NCI-H226 (cell line): ENCODE measurements at regions not wholly inside any gene's neighbourhood (a gene's known extent, or its start where the extent isn't known, plus 50 kb on each side); places are given as distances from the start of the nearest gene placed in this dataset.

Experiments
- DNase-seq: peaks from one replicate; pipeline ENCODE4 v3.0.0-alpha.2; 2015

DNA sequence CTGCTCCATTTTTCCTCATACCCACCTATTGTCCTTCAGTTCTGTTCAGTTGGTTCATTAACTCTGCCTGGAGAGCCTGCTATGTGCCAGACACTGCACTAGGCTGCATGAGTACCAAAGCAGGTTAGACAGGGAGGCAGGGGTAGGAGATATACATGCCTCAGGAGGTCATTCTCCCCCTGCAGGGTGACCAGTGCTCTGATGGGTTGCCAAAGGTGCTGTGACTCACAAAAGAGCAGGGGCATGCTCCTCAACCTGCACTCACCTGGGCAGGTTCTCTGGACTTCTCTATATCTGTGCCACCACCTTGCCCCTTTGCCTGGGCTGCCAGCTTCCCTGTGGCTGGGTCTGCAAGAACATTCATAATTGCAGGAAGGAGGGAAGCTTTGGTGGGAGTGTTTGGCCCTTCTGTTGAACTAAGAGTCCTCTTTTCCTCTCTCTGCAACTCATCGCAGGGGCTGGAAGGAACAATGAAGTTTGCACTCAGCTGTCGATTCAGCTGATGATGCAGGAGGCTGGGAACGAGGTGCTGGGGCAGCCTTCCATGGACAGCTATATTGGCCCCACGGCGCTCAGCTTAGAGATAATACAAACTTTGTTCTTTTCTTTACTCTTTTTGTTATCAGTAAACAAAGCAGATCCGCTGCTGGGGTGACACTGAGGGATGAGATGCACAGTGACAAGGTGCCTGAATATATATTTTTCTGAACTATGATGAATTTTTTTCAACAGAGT lies 356.4 kb upstream of the PLXNA2 start:
- no peak for DNase-seq

DNA sequence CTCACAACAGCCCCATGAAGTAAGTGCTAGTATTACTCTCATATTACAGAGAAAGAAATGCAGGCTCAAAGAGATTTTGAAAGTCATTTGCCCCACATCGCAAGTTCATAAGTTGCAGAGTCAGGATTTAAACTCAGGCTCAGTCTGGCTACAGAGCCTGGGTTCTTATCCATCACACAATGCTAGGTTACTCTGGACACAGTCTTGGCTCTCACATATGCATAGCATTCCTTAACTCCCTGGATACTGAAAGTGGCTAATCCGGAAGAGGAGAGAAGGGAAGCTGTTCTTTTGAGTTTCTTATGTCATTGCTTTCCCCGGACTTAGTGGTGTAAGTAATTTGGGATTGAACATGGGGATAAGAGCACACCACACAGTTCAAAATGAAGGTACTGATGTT lies 357.4 kb upstream of the PLXNA2 start:
- no peak for DNase-seq

DNA sequence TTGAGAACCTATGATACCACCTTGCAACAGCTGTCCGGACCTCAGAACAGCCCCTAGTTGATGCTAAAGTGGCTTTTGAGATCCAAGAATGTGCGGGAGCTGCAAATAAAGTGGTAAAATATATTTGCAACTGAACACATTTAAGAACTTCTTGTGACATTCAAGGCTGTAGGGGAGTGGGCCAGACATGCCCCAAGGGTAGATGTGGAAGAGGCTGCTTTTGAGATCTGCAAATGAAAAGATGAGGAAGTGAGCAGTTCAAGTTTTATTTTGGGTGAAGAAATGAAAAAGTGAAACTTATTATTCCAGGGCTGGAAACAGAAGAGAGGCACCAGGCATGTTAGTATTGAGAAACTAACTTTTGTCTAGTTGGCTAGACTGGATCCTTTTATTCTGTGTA lies 359.5 kb upstream of the PLXNA2 start:
- DNase-seq: no peak

DNA sequence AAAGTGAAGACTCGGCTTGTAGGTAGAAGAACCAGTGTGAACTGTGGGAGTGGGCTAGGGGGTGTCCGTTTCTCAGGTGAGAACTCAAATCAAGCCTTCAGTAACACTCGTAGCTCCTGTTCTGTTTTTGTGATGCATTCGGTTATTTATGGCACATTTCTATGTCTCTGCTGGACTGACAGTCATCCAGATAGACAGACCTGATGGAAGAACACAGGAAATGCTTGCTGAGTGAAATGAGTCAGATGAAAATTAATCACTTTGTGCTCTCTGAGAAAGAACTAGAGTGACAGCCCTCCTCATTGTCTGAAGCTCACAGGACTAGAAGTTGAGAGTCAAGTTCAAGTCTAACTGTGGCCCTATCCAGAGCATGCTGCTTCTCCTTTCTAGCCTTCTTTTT lies 360.1 kb upstream of the PLXNA2 start:
- no peak for DNase-seq

DNA sequence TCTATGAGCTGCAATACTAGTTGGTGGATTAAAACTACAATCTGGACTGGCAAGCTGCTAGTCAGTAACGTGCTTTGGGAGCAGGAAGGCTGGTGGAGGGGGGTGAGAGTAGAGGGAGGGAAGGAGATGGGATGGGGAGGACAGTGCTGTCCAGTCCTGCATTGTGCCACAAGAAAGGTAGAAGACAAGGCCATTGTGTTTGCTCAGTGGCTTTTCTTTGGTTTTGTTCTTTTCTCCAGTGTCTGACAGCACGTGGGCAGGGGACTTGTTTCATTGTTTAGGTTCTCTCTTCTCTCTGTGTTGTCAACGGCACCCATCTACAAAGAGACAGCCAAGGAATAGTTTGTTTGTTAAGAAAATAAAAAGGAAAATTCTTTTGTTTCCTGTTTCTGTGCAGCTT lies 362.8 kb upstream of the PLXNA2 start:
- no peak for DNase-seq

DNA sequence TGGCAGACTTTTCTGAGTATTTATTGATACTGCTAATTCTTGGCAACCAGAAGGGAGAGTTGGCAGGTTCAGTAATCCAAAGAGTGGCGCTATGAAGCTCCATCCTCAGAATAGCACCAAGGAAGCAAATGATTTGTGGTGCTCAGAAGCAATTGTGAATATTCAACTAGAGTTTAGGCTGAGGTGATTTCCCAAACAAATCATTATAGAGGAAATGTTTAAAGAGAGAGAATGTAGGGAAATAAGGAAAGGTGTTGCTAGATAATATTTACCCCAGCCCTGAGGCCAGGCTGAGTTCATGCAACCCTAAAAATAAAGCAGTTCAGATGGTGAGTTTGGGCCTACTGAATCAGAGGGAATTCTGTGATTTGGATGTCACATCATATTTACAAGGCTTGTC lies 363.4 kb upstream of the PLXNA2 start:
- no peak for DNase-seq

DNA sequence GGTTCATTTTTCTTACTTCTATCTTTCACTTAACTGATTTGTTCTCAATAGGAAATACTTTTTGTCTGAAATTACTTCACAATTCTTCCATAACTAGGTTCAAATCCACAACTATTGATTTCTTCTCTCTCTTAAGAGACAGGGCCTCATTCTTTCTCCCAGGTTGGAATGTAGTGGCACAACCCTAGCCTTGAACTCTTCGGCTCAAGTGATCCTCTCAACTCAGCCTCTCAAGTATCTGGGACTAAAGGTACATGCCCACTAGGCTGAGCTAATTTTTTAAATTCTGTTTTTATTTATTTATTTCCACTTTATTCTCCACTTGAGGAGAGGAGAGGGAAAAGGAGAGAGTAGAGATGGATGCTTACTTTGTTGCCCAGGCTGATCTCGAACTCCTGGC lies 370.4 kb upstream of the PLXNA2 start:
- no peak for DNase-seq

DNA sequence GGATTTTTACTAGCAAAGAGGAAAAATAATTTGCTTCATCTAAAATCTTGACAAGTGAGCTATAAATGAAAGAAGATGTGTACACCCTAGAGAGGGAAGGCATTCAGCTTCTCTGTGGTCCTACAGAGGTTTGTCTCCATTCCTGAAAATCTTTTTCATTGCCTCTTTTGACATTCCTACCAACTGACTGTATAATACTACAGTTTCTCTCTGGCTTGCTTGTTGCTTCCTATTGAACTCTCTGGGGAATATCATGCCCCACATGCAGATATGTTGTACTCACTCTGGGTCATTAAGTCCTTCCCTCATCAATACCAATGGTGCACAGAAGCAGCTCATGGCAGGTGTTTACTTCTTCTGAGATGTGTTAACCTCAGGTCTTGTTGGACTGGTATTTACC lies 371.2 kb upstream of the PLXNA2 start:
- no peak for DNase-seq

DNA sequence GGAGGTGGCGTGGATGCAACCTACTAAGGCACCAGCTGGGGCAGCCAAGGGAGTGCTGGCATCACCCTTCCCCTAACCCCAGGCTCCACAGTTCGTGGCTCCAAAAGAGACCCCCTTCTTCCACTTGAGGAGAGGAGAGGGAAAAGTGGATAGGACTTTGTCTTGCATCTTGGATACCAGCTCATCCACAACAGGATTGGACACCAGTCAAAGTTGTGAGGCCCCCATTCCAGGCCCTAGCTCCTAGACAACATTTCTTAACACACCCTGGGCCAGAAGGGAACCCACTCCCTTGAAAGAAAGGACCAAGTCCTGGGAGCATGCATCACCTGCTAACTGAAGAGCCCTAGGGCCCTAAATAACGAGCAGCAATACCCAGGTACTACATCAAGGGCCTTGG lies 372.6 kb upstream of the PLXNA2 start:
- no peak for DNase-seq

DNA sequence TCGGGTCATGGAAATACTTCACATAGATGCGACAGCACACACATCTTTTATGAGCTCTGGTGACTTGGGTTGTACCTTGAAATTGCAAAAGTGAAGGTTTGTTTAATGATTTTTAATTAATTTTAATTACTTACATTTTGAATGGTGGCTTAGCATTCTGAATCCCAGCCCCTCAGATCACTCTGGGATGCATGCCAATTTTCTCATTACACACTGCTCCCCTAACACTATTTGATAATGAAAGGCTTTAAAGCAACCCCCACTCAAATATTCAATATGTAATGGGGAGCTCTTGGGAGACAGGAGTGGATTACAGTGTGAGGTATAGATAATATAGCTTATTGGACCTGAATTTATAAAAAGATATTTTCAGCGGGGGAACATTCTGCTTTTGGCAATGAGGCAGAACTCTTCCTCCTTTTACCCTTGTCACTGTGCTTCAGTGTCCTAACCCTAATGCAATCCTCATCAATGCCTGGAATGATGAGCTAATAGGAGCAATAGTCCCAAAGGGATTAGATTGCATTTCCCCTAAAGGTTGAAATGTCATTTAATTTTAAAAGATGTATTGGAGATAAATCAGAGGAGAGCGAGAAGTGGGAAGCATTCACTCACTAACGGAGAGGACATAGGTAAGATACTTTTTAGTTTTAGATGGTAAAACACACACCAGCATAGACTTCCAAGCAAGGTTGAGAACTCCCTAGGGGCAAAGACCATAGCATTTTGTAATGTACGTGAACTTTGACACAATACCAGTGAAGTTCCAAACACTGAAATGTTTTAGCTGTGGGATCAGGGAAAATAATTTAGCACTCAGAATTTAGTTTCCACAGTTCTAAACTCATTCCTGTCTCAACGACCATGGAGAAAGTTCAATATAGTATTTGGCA lies 384.1 kb upstream of the PLXNA2 start:
- no peak for DNase-seq

DNA sequence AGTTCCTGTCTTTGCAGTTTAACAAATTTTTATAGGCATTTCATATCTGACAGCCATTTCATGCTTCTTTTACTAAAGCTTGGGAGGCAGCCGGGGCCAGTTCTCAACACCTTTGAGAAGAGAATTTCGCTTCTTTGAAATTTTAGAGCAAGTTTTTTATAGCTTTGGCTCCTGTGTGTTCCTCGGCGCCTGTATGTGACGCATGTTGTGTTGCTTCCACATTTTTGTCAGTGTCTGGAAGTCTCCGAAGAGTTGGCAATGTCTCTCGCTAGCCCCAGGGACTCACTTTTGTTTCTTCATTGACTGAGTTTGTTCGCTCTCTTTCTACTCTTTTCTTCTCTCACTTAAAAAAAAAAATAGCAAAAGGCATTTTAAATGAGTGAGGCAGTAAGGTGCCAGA lies 386.9 kb upstream of the PLXNA2 start:
- DNase-seq: no peak

DNA sequence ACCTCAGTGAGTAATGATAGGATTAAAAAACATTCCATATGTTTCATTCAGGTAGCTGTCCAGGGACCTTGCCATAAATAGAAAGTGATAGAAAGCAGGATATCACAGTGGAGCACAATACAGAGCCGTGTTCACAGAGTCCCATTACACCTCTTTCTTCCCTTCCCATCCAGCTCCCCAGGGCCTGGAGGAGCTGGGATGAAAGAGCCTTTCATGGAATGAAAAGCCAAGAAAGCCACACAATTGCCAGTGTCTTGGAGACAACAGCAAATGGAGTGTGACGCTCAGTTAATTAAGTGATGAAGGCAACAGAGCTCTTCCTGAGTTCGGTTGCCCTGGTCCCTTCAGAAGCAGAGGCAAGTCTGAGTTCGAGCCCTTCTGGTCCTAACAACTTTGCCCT lies 387.3 kb upstream of the PLXNA2 start:
- no peak for DNase-seq

DNA sequence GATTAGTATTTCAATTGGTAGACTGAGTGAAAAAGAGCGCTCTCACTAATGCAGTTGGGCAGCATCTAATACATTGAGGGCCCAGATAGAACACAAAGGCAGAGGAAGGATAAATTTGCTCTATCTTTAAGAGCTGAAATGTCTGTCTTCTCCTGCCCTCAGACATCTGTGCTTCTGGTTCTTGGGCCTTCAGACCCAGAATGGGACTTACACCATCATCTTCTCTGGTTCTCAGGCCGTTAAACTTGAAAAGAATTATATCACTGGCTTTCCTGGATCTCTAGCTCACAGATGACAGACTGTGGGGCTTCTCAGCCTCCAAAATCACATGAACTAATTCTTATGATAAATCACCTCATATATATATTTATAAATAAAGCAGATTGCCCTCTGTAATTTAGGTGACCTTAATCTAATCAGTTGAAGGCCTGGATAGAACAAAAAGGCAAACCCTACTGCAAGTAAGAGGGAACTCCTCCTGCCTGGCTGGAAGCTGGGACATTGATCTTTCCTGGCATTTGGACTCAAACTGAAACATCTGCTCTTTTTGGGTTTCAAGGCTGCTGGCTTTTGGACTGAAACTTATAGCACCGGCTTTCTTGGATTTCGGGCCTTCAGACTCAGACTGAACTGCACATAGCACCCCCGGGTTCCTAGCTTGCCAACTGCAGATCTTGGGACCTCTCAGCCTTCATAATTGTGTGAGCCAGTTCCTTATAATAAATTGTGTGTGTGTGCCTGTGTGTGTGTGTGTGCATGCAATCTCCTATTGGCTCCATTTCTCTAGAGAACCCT lies 390.4 kb upstream of the PLXNA2 start:
- DNase-seq: no peak

DNA sequence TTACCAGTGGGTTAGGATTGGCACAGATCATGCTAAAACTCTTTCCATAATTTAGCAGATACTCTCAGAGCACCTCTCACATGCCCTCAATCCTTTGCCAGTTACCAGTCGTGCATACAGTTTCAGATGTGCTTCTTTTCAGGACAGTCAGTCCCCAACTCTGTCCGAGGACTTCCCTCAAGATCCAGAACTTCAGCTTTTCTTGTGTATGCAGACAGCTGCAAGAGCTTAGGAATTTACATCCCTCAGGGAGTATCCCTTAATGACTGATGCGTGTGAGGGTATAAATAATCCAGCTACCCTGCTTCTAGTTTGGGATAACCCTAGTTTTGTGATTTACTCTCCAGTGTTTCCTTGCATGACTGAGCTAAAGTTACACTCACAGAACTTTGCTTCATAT lies 393.0 kb upstream of the PLXNA2 start:
- no peak for DNase-seq

DNA sequence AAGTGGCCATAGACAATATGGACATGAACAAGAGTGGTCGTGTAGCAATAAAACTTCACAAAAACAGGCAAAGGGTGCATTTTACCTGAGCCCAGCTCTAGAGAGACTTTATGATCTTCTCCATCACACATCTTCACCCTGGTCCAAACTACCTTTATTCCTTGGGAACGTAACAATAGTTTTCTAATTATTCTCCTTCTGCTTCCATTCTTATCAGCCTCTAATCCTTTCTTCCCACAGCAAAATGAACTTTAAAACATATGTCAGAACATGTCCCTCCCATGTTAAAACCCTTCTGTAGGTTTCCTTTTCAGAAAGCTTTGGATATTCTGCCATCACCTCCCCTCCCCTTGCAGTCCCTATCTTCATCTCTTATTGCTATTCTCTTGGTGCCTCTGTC lies 395.2 kb upstream of the PLXNA2 start:
- DNase-seq: no peak

DNA sequence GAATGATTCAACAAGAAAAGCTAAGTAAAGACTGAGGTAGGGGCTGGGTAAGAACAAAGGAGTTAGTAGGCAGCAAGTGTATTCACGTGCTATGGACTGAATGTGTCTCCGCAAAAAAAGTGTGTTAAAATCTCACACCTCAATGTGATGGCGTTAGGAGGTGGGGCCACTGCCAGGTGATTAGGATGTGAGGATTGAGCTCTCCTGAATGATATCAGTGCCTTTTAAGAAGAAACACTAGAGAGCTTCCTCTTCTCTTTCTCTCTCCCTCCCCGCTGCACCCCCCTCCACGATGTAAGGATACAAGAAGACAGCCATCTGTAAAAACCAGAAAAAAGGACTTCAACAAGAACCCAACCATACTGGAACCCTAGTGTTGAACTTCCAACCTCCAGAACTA lies 396.1 kb upstream of the PLXNA2 start:
- no peak for DNase-seq

DNA sequence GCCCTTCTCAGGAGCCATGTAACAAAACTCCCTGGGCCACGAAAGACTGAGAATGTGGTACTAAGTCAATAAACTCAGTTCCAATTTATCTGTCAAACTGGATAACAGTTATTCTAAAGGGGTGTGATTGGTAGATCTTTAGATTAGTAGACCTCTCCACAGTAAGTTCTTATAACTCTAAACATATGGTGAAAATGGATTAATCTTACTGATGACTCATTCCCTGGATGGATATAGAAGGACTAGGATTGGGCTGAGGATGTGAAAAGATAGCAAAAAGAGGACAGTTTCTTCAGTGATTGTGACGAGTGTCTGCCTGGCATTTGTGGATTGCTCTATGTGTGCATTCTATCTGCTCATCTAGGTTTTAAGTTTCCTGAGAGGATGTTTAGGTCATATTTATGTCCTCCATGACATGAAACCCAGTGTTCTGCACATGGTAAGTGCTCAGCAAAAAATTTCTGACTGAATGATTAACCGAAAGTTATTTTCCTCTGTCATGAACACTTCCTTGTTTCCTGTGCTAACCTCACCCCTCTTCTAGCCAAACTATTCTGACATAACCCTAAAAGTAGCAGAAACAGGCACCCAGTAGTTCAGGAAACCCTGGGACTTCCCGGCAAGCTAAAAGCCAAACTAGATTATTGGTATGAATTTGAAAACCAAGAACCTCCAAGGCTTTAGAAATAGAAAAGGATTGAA lies 397.5 kb upstream of the PLXNA2 start:
- DNase-seq: no peak

DNA sequence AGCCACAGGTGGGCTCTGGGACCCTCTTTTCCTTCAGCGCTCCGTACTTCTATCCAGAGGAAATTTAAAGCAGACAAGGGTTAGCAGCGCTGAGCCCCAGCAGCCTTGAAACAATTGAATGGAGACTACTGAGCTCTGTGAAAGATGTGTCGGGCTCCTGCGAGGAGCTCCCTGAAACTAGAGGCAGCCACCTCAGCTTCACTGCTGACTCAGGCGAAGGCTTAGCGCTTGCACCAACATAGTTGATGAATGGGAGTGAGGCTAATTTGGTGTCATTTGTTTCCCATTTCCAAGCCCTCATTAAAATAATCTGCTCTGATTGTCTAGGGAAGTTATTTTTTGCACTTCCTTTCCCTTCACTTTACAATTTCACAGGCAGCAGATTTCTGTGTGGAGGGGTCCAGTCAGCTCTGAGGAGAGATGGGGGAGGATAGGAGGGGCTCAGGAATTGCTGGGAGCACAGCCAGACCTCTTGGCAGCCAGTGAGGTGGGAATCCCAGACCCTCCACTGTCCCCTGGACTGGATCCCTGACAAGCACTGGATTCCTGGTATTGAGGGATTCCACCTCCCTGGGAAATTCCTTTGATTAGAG lies 398.9 kb upstream of the PLXNA2 start:
- no peak for DNase-seq

DNA sequence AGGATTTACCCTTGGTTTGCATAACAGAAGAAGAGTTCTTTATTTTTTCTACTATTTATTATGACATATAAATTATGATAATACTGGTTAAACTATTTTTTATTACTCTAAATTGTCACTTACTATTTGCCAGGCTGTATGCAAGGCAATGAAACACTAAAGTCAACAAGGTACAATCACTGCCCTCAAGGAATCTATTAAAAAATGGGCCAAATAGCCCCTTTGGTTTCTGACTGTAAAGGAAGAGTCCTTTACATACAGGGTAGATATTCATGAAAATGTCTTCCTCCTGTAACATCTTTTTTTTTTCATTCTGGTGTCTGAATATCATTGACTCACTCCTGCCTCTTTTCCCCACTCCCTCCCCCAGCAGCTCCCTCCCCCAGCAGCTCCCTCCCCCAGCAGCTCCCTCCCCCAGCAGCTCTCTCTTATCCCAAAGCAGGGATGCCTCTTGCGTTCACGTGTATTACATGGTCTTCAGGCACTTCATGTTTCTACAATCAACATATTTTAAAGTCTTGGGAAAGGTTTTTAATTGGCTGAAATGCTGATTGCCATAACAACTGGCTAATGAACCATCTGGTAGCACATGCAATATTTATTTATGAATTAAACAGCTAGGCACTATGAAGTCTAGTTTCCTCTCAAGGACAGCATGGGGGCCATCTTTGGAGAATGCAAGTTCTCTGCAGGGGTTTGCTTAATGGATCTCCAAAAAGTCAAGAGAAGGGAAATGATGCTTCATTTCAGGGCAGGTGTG lies 400.4 kb upstream of the PLXNA2 start:
- no peak for DNase-seq

DNA sequence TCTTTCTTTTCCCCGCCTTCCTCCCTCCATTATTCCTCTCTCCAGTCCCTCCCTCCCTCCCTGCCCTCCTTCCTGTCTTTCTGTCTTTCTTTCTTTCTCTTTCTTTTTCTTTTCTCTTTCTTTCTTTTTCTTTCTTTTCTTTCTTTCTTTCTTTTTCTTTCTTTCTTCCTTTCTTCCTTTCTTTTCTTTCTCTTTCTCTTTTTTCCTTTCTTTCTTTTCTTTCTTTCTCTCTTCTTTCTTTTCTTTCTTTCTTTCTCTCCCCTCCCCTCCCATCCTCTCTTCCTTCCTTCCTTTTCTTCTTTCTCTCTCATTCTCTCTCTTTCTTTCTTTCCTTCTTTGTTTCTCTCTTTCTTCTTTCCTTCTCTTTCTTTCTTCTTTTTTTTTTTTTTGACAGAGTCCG lies 402.2 kb upstream of the PLXNA2 start:
- no peak for DNase-seq

DNA sequence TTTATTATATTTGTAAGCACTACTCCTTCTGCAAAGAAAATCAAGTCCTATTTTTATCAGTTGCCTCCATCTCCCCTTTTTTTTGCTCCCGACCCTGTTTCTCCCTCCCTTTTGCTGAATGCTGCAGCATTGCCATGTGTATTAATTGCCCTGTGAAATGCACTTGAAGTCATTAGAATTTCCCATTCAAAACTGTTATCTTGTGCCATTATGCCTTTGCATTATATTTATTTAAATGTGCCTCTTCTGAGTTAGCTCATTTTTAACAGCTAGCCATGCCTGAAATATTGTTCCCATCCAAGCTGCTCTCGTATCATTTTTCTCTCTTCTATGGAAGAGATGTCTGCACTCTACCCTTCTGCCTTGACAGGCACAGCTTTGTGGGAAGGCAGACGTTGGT lies 404.0 kb upstream of the PLXNA2 start:
- no peak for DNase-seq
